Fibroblast of lung (primary cell): ENCODE measurements at regions not wholly inside any gene's neighbourhood (a gene's known extent, or its start where the extent isn't known, plus 50 kb on each side); places are given as distances from the start of the nearest gene placed in this dataset.

Experiments
- DNase-seq, 2 donors: peaks; one replicate each; pipeline versions ENCODE4 v3.0.0 to v3.0.0-alpha.2; 2010; ENCODE audit warnings: low read depth in 2 of 2
- H2AFZ ChIP-seq: 2 replicates; pipeline ENCODE4 v1.5.1; 2012; ENCODE audit warnings: low read length, control low read depth, inconsistent platforms
- H3K27ac ChIP-seq: 2 replicates; pipeline ENCODE4 v1.5.1; 2011; ENCODE audit warnings: low read length, control low read depth; ENCODE audit not compliant: insufficient read depth
- H3K27me3 ChIP-seq: 2 replicates; pipeline ENCODE4 v1.5.1; 2011; ENCODE audit warnings: mild to moderate bottlenecking, low read length; ENCODE audit not compliant: control insufficient read depth, insufficient read depth
- H3K36me3 ChIP-seq: 2 replicates; pipeline ENCODE4 v1.5.1; 2011; ENCODE audit warnings: low read length; ENCODE audit not compliant: control insufficient read depth, insufficient read depth
- H3K4me1 ChIP-seq: 2 replicates; pipeline ENCODE4 v1.5.1; 2011; ENCODE audit warnings: low read length; ENCODE audit not compliant: control insufficient read depth, insufficient read depth; ENCODE audit errors: extremely low read depth
- H3K4me2 ChIP-seq: 2 replicates; pipeline ENCODE4 v1.5.1; 2011; ENCODE audit warnings: low read length, control low read depth; ENCODE audit not compliant: insufficient read depth; ENCODE audit errors: extremely low read depth
- H3K4me3 ChIP-seq, 4 experiments: fragments of 200-600 bp in 1 of 4; sonication (generic) in 1 of 4; replicated peaks in 1 of 4; 2 replicates each; pipeline ENCODE4 v1.5.1; 2011 to 2016; ENCODE audit warnings: low read length in 4 of 4, low read depth in 3 of 4, mild to moderate bottlenecking in 3 of 4, control low read depth in 2 of 4, inconsistent platforms in 1 of 4, mixed read lengths in 1 of 4; ENCODE audit not compliant: insufficient read depth in 1 of 4; ENCODE audit errors: control extremely low read depth in 1 of 4
- H3K79me2 ChIP-seq: 2 replicates; pipeline ENCODE4 v1.5.1; 2012; ENCODE audit warnings: mild to moderate bottlenecking, low read length, inconsistent platforms; ENCODE audit not compliant: control insufficient read depth, insufficient read depth
- H3K9ac ChIP-seq: 2 replicates; pipeline ENCODE4 v1.5.1; 2011; ENCODE audit warnings: mild to moderate bottlenecking, low read length, control low read depth; ENCODE audit not compliant: insufficient read depth
- H3K9me3 ChIP-seq: 2 replicates; pipeline ENCODE4 v1.5.1; 2012; ENCODE audit warnings: low read depth, low read length; ENCODE audit not compliant: control insufficient read depth, insufficient read depth
- H4K20me1 ChIP-seq: 2 replicates; pipeline ENCODE4 v1.5.1; 2011; ENCODE audit warnings: low read length; ENCODE audit not compliant: control insufficient read depth, insufficient read depth; ENCODE audit errors: extremely low read depth
- EZH2 ChIP-seq: IDR thresholded peaks from 2 replicates; pipeline ENCODE4 v1.5.1; 2012; ENCODE audit warnings: low read length, control low read depth, mild to moderate bottlenecking; ENCODE audit errors: missing control alignments
- TF ChIP-seq, protein P1 (sequence below), 2 donors: IDR thresholded peaks in 1 of 2; conservative IDR thresholded peaks in 1 of 2; 1 replicate in 1 of 2; 2 replicates in 1 of 2; pipeline ENCODE4 v1.5.1; 2011 to 2012; ENCODE audit warnings: low read length in 2 of 2, control low read depth in 1 of 2, inconsistent platforms in 1 of 2, low read depth in 1 of 2, mild to moderate bottlenecking in 1 of 2

DNA sequence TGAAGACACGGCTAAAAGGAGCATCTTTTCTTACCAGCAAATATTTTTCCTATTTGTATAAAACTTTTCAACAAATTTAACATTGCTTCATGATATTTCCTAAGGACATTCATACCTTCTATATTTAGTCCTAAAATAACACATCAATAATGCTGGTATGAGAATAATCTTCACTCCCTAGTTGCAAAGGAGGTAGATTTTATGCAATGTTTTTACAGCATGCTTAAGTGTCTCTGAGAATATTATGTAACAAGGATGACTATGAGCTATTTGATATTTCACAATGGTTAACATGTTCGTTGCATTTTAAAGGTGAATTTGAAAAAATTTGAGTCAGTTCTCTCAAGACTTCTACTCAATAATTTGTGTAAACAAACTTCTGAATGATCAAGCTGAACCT lies 506.7 kb downstream of the NUP35 start:
- Histone ChIP-seq H3K4me2 (no peak overlapping the region), H3K27ac (no peak overlapping the region), H3K9ac (no peak overlapping the region), H3K79me2 (no peaks in the 10 kb centered on the region), H3K27me3 (no peaks in the 10 kb centered on the region), H2AFZ (no peak overlapping the region), H3K36me3 (no peaks in the 10 kb centered on the region), H3K9me3 (no peaks in the 10 kb centered on the region), H3K4me1 (no peaks in the 10 kb centered on the region), H4K20me1 (no peaks in the 10 kb centered on the region), H3K4me3 (no peak overlapping the region)
- DNase-seq: no peak
- TF ChIP-seq EZH2: no peak
- TF ChIP-seq, protein P1, sequence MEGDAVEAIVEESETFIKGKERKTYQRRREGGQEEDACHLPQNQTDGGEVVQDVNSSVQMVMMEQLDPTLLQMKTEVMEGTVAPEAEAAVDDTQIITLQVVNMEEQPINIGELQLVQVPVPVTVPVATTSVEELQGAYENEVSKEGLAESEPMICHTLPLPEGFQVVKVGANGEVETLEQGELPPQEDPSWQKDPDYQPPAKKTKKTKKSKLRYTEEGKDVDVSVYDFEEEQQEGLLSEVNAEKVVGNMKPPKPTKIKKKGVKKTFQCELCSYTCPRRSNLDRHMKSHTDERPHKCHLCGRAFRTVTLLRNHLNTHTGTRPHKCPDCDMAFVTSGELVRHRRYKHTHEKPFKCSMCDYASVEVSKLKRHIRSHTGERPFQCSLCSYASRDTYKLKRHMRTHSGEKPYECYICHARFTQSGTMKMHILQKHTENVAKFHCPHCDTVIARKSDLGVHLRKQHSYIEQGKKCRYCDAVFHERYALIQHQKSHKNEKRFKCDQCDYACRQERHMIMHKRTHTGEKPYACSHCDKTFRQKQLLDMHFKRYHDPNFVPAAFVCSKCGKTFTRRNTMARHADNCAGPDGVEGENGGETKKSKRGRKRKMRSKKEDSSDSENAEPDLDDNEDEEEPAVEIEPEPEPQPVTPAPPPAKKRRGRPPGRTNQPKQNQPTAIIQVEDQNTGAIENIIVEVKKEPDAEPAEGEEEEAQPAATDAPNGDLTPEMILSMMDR (conservative IDR thresholded peaks at IDR 0.05 in 1 of 2, IDR thresholded peaks at IDR 0.05 in 1 of 2; ENCODE audit: low read depth in 1 of 2, low read length in 2 of 2): no peak

DNA sequence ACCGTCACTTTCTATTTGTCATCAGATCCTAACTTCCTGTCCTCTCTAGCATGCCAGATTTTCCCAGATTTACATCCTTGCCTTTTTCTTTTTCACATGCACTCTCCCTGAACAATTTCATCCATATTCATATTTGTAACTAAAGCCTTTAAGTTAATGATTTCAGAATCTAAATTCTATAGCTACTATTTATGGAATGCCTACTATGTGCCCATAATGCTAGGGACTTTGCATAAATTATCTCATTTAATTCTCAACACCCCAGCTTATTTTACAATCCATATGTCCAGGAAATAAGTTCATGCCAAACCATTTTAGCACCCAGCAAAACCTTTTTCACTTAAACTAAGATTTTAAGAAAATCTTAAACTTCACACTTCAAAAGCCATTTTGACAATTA lies 531.9 kb downstream of the NUP35 start:
- no peak overlapping the region for H3K9ac ChIP-seq
- H3K4me1 ChIP-seq: no peaks in the 10 kb centered on the region
- H3K27ac ChIP-seq: no peak overlapping the region
- H4K20me1 ChIP-seq: no peaks in the 10 kb centered on the region
- H3K27me3 ChIP-seq: no peaks in the 10 kb centered on the region
- H3K4me2 ChIP-seq: no peak overlapping the region
- no peak for TF ChIP-seq EZH2
- TF ChIP-seq, protein P1 (conservative IDR thresholded peaks at IDR 0.05 in 1 of 2, IDR thresholded peaks at IDR 0.05 in 1 of 2; ENCODE audit: low read depth in 1 of 2, low read length in 2 of 2): no peak
- H3K9me3 ChIP-seq: no peaks in the 10 kb centered on the region
- DNase-seq: no peak
- H3K36me3 ChIP-seq: no peaks in the 10 kb centered on the region
- no peak overlapping the region for H3K4me3 ChIP-seq
- H2AFZ ChIP-seq: no peak overlapping the region
- H3K79me2 ChIP-seq: no peaks in the 10 kb centered on the region

DNA sequence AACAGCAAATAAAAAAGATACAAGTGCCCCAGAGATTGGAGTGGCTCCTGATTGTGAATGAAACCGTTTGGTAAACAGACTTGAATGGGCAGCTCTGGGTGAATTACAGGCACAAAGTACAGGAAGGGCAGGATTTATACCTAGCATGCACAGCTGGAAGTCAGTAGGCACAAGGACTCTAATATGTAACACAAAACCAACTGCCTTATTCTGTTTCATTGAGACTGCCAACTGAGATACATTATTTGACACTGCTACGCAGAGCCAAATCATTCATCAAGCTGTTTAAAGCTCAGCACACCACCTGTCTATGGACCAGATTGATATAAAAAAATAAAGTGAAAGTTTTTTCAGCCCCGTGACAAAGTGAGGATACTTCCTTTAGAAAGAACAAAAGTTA lies 541.2 kb downstream of the NUP35 start:
- Histone ChIP-seq H3K9me3 (no peaks in the 10 kb centered on the region), H3K27me3 (no peaks in the 10 kb centered on the region), H2AFZ (no peak overlapping the region), H3K4me2 (no peak overlapping the region), H3K4me1 (peaks cover 2% of the 10 kb centered on the region), H3K4me3 (no peak overlapping the region), H4K20me1 (no peaks in the 10 kb centered on the region), H3K79me2 (no peaks in the 10 kb centered on the region), H3K27ac (no peak overlapping the region), H3K36me3 (no peaks in the 10 kb centered on the region), H3K9ac (no peak overlapping the region)
- peak in 1 of 2 donors; percentile 0 for DNase-seq
- TF ChIP-seq, protein P1 (conservative IDR thresholded peaks at IDR 0.05 in 1 of 2, IDR thresholded peaks at IDR 0.05 in 1 of 2; ENCODE audit: low read depth in 1 of 2, low read length in 2 of 2): no peak
- no peak for TF ChIP-seq EZH2
